CD14-positive monocyte (primary cell): ENCODE measurements at regions not wholly inside any gene's neighbourhood (a gene's known extent, or its start where the extent isn't known, plus 50 kb on each side); places are given as distances from the start of the nearest gene placed in this dataset.

Experiments
- DNase-seq, 3 donors: peaks; one replicate each; pipeline ENCODE4 v3.0.0-alpha.2; 2011 to 2022
- H2AFZ ChIP-seq: 2 replicates; pipeline ENCODE4 v1.6.0; 2012; ENCODE audit warnings: mild to moderate bottlenecking, low read depth, low read length, inconsistent platforms; ENCODE audit not compliant: insufficient read depth, poor library complexity, severe bottlenecking
- H3K27ac ChIP-seq, 2 donors: 1 replicate in 1 of 2; 2 replicates in 1 of 2; pipeline ENCODE4 v1.5.1; 2012 to 2013; ENCODE audit warnings: low read length in 2 of 2, control low read depth in 1 of 2, inconsistent platforms in 1 of 2, low read depth in 1 of 2, mild to moderate bottlenecking in 1 of 2
- H3K27me3 ChIP-seq, 2 donors: one replicate each; pipeline versions ENCODE4 v1.6.0 to v1.6.1; 2011 to 2013; ENCODE audit warnings: low read length in 2 of 2; ENCODE audit not compliant: control insufficient read depth in 2 of 2, insufficient read depth in 2 of 2
- H3K36me3 ChIP-seq, 2 donors: replicated peaks in 1 of 2; 1 replicate in 1 of 2; 2 replicates in 1 of 2; pipeline versions ENCODE4 v1.5.1 to v1.6.1; 2012 to 2013; ENCODE audit warnings: low read length in 2 of 2, control low read depth in 1 of 2, inconsistent platforms in 1 of 2, mild to moderate bottlenecking in 1 of 2; ENCODE audit not compliant: insufficient read depth in 2 of 2, control insufficient read depth in 1 of 2
- H3K4me1 ChIP-seq, 2 donors: 1 replicate in 1 of 2; 2 replicates in 1 of 2; pipeline versions ENCODE4 v1.5.1 to v1.6.1; 2012 to 2013; ENCODE audit warnings: low read length in 2 of 2, control low read depth in 1 of 2, inconsistent platforms in 1 of 2, mild to moderate bottlenecking in 1 of 2, moderate library complexity in 1 of 2; ENCODE audit not compliant: insufficient read depth in 2 of 2, control insufficient read depth in 1 of 2
- H3K4me2 ChIP-seq: replicated peaks from 2 replicates; pipeline ENCODE3; 2012; ENCODE audit warnings: low read length, moderate library complexity, mild to moderate bottlenecking; ENCODE audit not compliant: poor library complexity, severe bottlenecking; ENCODE audit errors: extremely low read depth
- H3K4me3 ChIP-seq, 3 experiments: fragments of 200-600 bp in 1 of 3; sonication (generic) in 1 of 3; replicated peaks in 1 of 3; 1 replicate in 2 of 3; 2 replicates in 1 of 3; pipeline ENCODE4 v1.5.1; 2011 to 2013; ENCODE audit warnings: low read length in 3 of 3, mild to moderate bottlenecking in 3 of 3, control low read depth in 2 of 3, low read depth in 2 of 3, inconsistent platforms in 1 of 3, moderate library complexity in 1 of 3
- H3K79me2 ChIP-seq: 2 replicates; pipeline ENCODE4 v1.6.0; 2012; ENCODE audit warnings: mild to moderate bottlenecking, control low read depth, inconsistent platforms, low read length, moderate library complexity; ENCODE audit not compliant: insufficient read depth
- H3K9ac ChIP-seq: 2 replicates; pipeline ENCODE4 v1.6.0; 2017; ENCODE audit warnings: low read length, mild to moderate bottlenecking; ENCODE audit not compliant: insufficient read depth, poor library complexity, severe bottlenecking
- H3K9me3 ChIP-seq, 2 donors: replicated peaks in 1 of 2; 1 replicate in 1 of 2; 2 replicates in 1 of 2; pipeline versions ENCODE4 v1.5.1 to v1.6.1; 2012 to 2013; ENCODE audit warnings: low read length in 2 of 2, control low read depth in 1 of 2; ENCODE audit not compliant: control insufficient read depth in 1 of 2, insufficient read depth in 1 of 2
- H4K20me1 ChIP-seq: 2 replicates; pipeline ENCODE4 v1.6.0; 2012; ENCODE audit warnings: mild to moderate bottlenecking, low read length, control low read depth, moderate library complexity; ENCODE audit not compliant: insufficient read depth
- H3K27ac Mint-ChIP-seq, 7 donors: one replicate each; pipeline ENCODE4 v1.8.0; 2020; ENCODE audit warnings: mild to moderate bottlenecking in 7 of 7, mixed read lengths in 7 of 7, moderate library complexity in 6 of 7, inconsistent platforms in 2 of 7
- H3K27me3 Mint-ChIP-seq, 3 donors: one replicate each; pipeline ENCODE4 v1.8.0; 2021 to 2022; ENCODE audit warnings: low read depth in 3 of 3, mild to moderate bottlenecking in 3 of 3, mixed read lengths in 3 of 3, moderate library complexity in 3 of 3, inconsistent platforms in 1 of 3
- H3K36me3 Mint-ChIP-seq, 2 donors: one replicate each; pipeline ENCODE4 v1.8.0; 2020; ENCODE audit warnings: mixed read lengths in 2 of 2, inconsistent platforms in 1 of 2, mild to moderate bottlenecking in 1 of 2
- H3K4me1 Mint-ChIP-seq: one replicate; pipeline ENCODE4 v1.8.0; 2020; ENCODE audit warnings: mild to moderate bottlenecking, mixed read lengths
- H3K4me3 Mint-ChIP-seq, 2 donors: one replicate each; pipeline ENCODE4 v1.8.0; 2020; ENCODE audit warnings: mild to moderate bottlenecking in 2 of 2, mixed read lengths in 2 of 2, moderate library complexity in 1 of 2
- H3K9me3 Mint-ChIP-seq, 7 donors: one replicate each; pipeline ENCODE4 v1.8.0; 2020 to 2022; ENCODE audit warnings: mixed read lengths in 7 of 7, mild to moderate bottlenecking in 6 of 7, moderate library complexity in 6 of 7, inconsistent platforms in 2 of 7
- CTCF ChIP-seq: fragments of 200-600 bp; IDR thresholded peaks from one replicate; pipeline ENCODE4 v1.8.0; 2022; ENCODE audit warnings: antibody characterized with exemption, mild to moderate bottlenecking
- WGBS: methylation state at CpG from one replicate; pipeline ENCODE4 v1.1.5; 2013; ENCODE audit warnings: missing lambda C conversion rate; ENCODE audit not compliant: insufficient coverage; 5-methylcytosine and 5-hydroxymethylcytosine counted together
- intact Hi-C, 2 donors: fragments of 100-400 bp; cut with micrococcal nuclease; formaldehyde crosslinking; loops; one replicate each; pipeline versions ENCODE4 v1.15.0 to v1.15.1; 2023

- intact Hi-C loops = loop anchor here in 1 of 2 donors (5.0 kb wide), 1 partner anchor 631 kb away; no protein-coding TSS in a partner anchor
- H3K4me3 ChIP-seq = no peak overlapping the region
- no peak overlapping the region for H3K4me2 ChIP-seq
- H3K36me3 ChIP-seq = no peaks in the 10 kb centered on the region
- H3K27ac Mint-ChIP-seq = no peak overlapping the region
- H3K27me3 ChIP-seq = no peaks in the 10 kb centered on the region
- no peaks in the 10 kb centered on the region for H3K9me3 Mint-ChIP-seq
- no peaks in the 10 kb centered on the region for H3K4me1 ChIP-seq
- H3K9ac ChIP-seq = no peak overlapping the region
- H3K79me2 ChIP-seq = no peaks in the 10 kb centered on the region
- H3K36me3 Mint-ChIP-seq = no peaks in the 10 kb centered on the region
- no peak for TF ChIP-seq CTCF
- no peak overlapping the region for H2AFZ ChIP-seq
- no peak for DNase-seq
- H3K9me3 ChIP-seq = no peaks in the 10 kb centered on the region
- no CpG with 5 or more reads among the region's 3 CpGs for WGBS
- peaks cover 0 to 2% (median 1%) of the 10 kb centered on the region in 3 donors for H3K27me3 Mint-ChIP-seq
- H4K20me1 ChIP-seq = no peaks in the 10 kb centered on the region
- no peak overlapping the region for H3K27ac ChIP-seq
- H3K4me3 Mint-ChIP-seq = no peak overlapping the region
- no peaks in the 10 kb centered on the region for H3K4me1 Mint-ChIP-seq
Observed at GRCh38 chr6:145213614-145214013, 521.7 kb downstream of the EPM2A start.

- no peak overlapping the region for H2AFZ ChIP-seq
Observed at GRCh38 chr6:145214570-145214969, 520.8 kb downstream of the EPM2A start.

More at GRCh38 chr6:145214570-145214969, 520.8 kb downstream of the EPM2A start:
- peak in 2 of 3 donors; percentile 1 to 3 for DNase-seq
- Histone ChIP-seq H3K9ac (no peak overlapping the region), H3K27me3 (no peaks in the 10 kb centered on the region), H4K20me1 (no peaks in the 10 kb centered on the region), H3K36me3 (no peaks in the 10 kb centered on the region), H3K4me2 (no peak overlapping the region), H3K79me2 (no peaks in the 10 kb centered on the region), H3K4me3 (no peak overlapping the region), H3K27ac (no peak overlapping the region), H3K4me1 (no peaks in the 10 kb centered on the region), H3K9me3 (no peaks in the 10 kb centered on the region)
- no peaks in the 10 kb centered on the region for H3K36me3 Mint-ChIP-seq
- TF ChIP-seq CTCF = peak; percentile 65
- no peaks in the 10 kb centered on the region for H3K4me1 Mint-ChIP-seq
- H3K9me3 Mint-ChIP-seq = peaks cover 0 to 2% (median 0%) of the 10 kb centered on the region in 7 donors
- intact Hi-C loops = loop anchor here in 1 of 2 donors (5.0 kb wide), 1 partner anchor 632 kb away; no protein-coding TSS in a partner anchor
- H3K27ac Mint-ChIP-seq = no peak overlapping the region
- WGBS = no CpG with 5 or more reads among the region's 2 CpGs
- peaks cover 0 to 3% (median 2%) of the 10 kb centered on the region in 3 donors for H3K27me3 Mint-ChIP-seq
- H3K4me3 Mint-ChIP-seq = no peak overlapping the region
